Aorta (tissue), 5 donors: ENCODE measurements at regions not wholly inside any gene's neighbourhood (a gene's known extent, or its start where the extent isn't known, plus 50 kb on each side); places are given as distances from the start of the nearest gene placed in this dataset.

Source experiments
- ATAC-seq: fragments of 200-7000 bp; cut with Tn5 transposase; one replicate; pipeline ENCODE4 v1.9.1; 2022; ENCODE audit warnings: moderate library complexity; ENCODE audit not compliant: low FRiP score
- DNase-seq, 2 donors: peaks; one replicate each; pipeline ENCODE4 v3.0.0-alpha.2; 2020
- H3K27ac ChIP-seq, 2 donors: one replicate each; pipeline ENCODE4 v1.5.1; 2013; ENCODE audit warnings: low read length in 2 of 2, mild to moderate bottlenecking in 2 of 2, moderate library complexity in 2 of 2, control low read depth in 1 of 2, inconsistent platforms in 1 of 2, low read depth in 1 of 2
- H3K27me3 ChIP-seq, 2 donors: one replicate each; pipeline ENCODE4 v1.6.1; 2013; ENCODE audit warnings: control low read depth in 1 of 2, low read length in 1 of 2, mild to moderate bottlenecking in 1 of 2, moderate library complexity in 1 of 2; ENCODE audit not compliant: insufficient read depth in 2 of 2, control insufficient read depth in 1 of 2
- H3K36me3 ChIP-seq, 2 donors: one replicate each; pipeline ENCODE4 v1.6.1; 2013; ENCODE audit warnings: control low read depth in 1 of 2, low read length in 1 of 2, mild to moderate bottlenecking in 1 of 2; ENCODE audit not compliant: insufficient read depth in 2 of 2, control insufficient read depth in 1 of 2
- H3K4me1 ChIP-seq, 2 donors: one replicate each; pipeline ENCODE4 v1.6.1; 2013; ENCODE audit warnings: low read length in 2 of 2, control low read depth in 1 of 2, mild to moderate bottlenecking in 1 of 2, moderate library complexity in 1 of 2; ENCODE audit not compliant: insufficient read depth in 2 of 2, control insufficient read depth in 1 of 2
- H3K4me3 ChIP-seq, 2 donors: one replicate each; pipeline ENCODE4 v1.5.1; 2013; ENCODE audit warnings: low read length in 2 of 2, control low read depth in 1 of 2, mild to moderate bottlenecking in 1 of 2
- H3K9me3 ChIP-seq: one replicate; pipeline ENCODE4 v1.6.1; 2013; ENCODE audit warnings: mild to moderate bottlenecking, low read length; ENCODE audit not compliant: control insufficient read depth
- WGBS, 2 donors: extraction: QIAGEN DNeasy Blood & Tissue Kit; methylation state at CpG; one replicate each; pipeline ENCODE4 v1.1.7; 2013; 5-methylcytosine and 5-hydroxymethylcytosine counted together
- intact Hi-C, 2 donors: fragments of 100-400 bp; cut with DNase I; formaldehyde crosslinking; loops; one replicate each; pipeline versions ENCODE4 v1.14.2 to v1.15.0; 2022
- donor health status: healthy with polysubstance abuse.
- donor health status: Bipolar disorder and iron deficiency.
- donor health status: DM: no; HTN: no; CAD: no.
- donor health status: DM: no; HTN: no; CAD: no.
- donor health status: DM: yes; HTN: yes; CAD: no.

- H3K27me3 ChIP-seq, result no peaks in the 10 kb centered on the region
- no peak for DNase-seq
- no peaks in the 10 kb centered on the region for H3K36me3 ChIP-seq
- intact Hi-C loops, result no loop called here
- no peaks in the 10 kb centered on the region for H3K4me1 ChIP-seq
- H3K9me3 ChIP-seq, result peaks cover 1% of the 10 kb centered on the region
- no peak overlapping the region for H3K27ac ChIP-seq
- 64 to 70% methylated on average over 2 of the region's 2 CpGs for WGBS, 2 donors
- no peak overlapping the region for H3K4me3 ChIP-seq
- ATAC-seq, result no peak
These were observed 65.4 kb upstream of the ST8SIA3 start for GRCh38 chr18:57286949-57287348.

GRCh38 chr18:57287766-57288165, 64.6 kb upstream of the ST8SIA3 start:
- intact Hi-C loops, result no loop called here
- no peak overlapping the region for H3K27ac ChIP-seq
- no peaks in the 10 kb centered on the region for H3K4me1 ChIP-seq
- ATAC-seq (no peak), DNase-seq (no peak)
- 84 to 88% methylated on average over 2 of the region's 2 CpGs for WGBS, 2 donors
- no peaks in the 10 kb centered on the region for H3K27me3 ChIP-seq
- H3K9me3 ChIP-seq, result peaks cover 1% of the 10 kb centered on the region
- no peaks in the 10 kb centered on the region for H3K36me3 ChIP-seq
- H3K4me3 ChIP-seq, result no peak overlapping the region

GRCh38 chr18:57294547-57294946, 57.8 kb upstream of the ST8SIA3 start:
- H3K4me3 ChIP-seq, result no peak overlapping the region

GRCh38 chr18:57296336-57296735, 56.0 kb upstream of the ST8SIA3 start:
- Histone ChIP-seq H3K36me3 (no peaks in the 10 kb centered on the region), H3K27me3 (peaks cover 0 to 1% of the 10 kb centered on the region in 2 donors), H3K9me3 (peaks cover 3% of the 10 kb centered on the region), H3K4me3 (no peak overlapping the region), H3K27ac (no peak overlapping the region), H3K4me1 (no peaks in the 10 kb centered on the region)
- DNase-seq (no peak), ATAC-seq (no peak)
- intact Hi-C loops, result no loop called here

More at GRCh38 chr18:57294547-57294946, 57.8 kb upstream of the ST8SIA3 start:
- 57 to 66% methylated on average over 2 of the region's 2 CpGs for WGBS, 2 donors
- ATAC-seq (no peak), DNase-seq (no peak)
- no peaks in the 10 kb centered on the region for H3K36me3 ChIP-seq
- peaks cover 0 to under 1% of the 10 kb centered on the region in 2 donors for H3K27me3 ChIP-seq
- peaks cover 3% of the 10 kb centered on the region for H3K9me3 ChIP-seq
- no peaks in the 10 kb centered on the region for H3K4me1 ChIP-seq
- intact Hi-C loops, result no loop called here
- H3K27ac ChIP-seq, result no peak overlapping the region

- 67 to 71% methylated on average over 7 of the region's 7 CpGs for WGBS, 2 donors
- no peak for ATAC-seq
- Histone ChIP-seq H3K36me3 (no peaks in the 10 kb centered on the region), H3K9me3 (peaks cover 2% of the 10 kb centered on the region), H3K27me3 (peaks cover 0 to 1% of the 10 kb centered on the region in 2 donors), H3K27ac (no peak overlapping the region), H3K4me1 (no peaks in the 10 kb centered on the region), H3K4me3 (no peak overlapping the region)
- intact Hi-C loops, result no loop called here
- no peak for DNase-seq
These were observed 55.1 kb upstream of the ST8SIA3 start for GRCh38 chr18:57297306-57297705.

GRCh38 chr18:57299931-57300330, 52.4 kb upstream of the ST8SIA3 start:
- Histone ChIP-seq H3K9me3 (peaks cover 2% of the 10 kb centered on the region), H3K27ac (no peak overlapping the region), H3K36me3 (no peaks in the 10 kb centered on the region), H3K4me3 (no peak overlapping the region), H3K4me1 (no peaks in the 10 kb centered on the region), H3K27me3 (peaks cover 0 to 1% of the 10 kb centered on the region in 2 donors)
- DNase-seq, result no peak
- ATAC-seq, result no peak
- intact Hi-C loops, result no loop called here

- DNase-seq (no peak), ATAC-seq (no peak)
- Histone ChIP-seq H3K27ac (no peak overlapping the region), H3K36me3 (no peaks in the 10 kb centered on the region), H3K4me1 (no peaks in the 10 kb centered on the region), H3K9me3 (peaks cover 2% of the 10 kb centered on the region), H3K4me3 (no peak overlapping the region), H3K27me3 (peaks cover 0 to 1% of the 10 kb centered on the region in 2 donors)
- WGBS, 2 donors, result 34 to 38% methylated on average over 11 of the region's 11 CpGs
- intact Hi-C loops, result no loop called here
These were observed 50.5 kb upstream of the ST8SIA3 start for GRCh38 chr18:57301573-57302559.
